Gastrocnemius medialis (tissue), 4 donors: ENCODE measurements at regions not wholly inside any gene's neighbourhood (a gene's known extent, or its start where the extent isn't known, plus 50 kb on each side); places are given as distances from the start of the nearest gene placed in this dataset.

Experiments used
- CTCF ChIP-seq, 5 experiments: fragments of 450-650 bp in 3 of 5; fragments of 200-600 bp in 2 of 5; sonication (generic) in 2 of 5; IDR thresholded peaks in 4 of 5; conservative IDR thresholded peaks in 1 of 5; 1 replicate in 4 of 5; 2 replicates in 1 of 5; pipeline ENCODE4 v1.5.1; 2016 to 2019; ENCODE audit warnings: antibody characterized with exemption in 5 of 5, mild to moderate bottlenecking in 3 of 5, moderate library complexity in 3 of 5
- POLR2A ChIP-seq, 2 donors: fragments of 450-650 bp; IDR thresholded peaks; one replicate each; pipeline ENCODE4 v1.6.1; 2017; ENCODE audit warnings: antibody characterized with exemption in 2 of 2, mild to moderate bottlenecking in 2 of 2, moderate library complexity in 2 of 2

DNA sequence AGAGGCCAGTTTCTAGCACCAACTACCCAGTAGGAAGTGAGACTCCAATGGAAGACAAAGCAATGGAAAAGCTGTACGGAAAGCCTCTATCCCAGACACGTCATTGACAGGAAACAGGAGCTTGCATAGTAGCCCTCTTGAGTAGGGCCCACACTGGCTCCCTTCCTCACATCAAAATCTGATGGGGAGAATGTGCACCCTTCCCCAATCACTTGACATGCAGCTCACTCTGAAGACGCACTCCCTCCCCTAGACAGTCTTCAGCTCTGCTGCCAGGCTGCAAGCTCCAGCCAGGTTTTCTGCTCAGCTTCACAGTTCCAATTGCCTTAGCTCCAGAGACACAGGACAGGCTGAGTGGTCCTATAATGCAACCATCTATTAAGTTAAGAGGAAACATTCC, 567.8 kb downstream of the EPHB1 start:
- TF ChIP-seq CTCF (IDR thresholded peaks at IDR 0.05 in 4 of 5, conservative IDR thresholded peaks at IDR 0.05 in 1 of 5): no peak
- TF ChIP-seq POLR2A (IDR thresholded peaks at IDR 0.05): no peak
